WTC11 (cell line): ENCODE measurements at regions not wholly inside any gene's neighbourhood (a gene's known extent, or its start where the extent isn't known, plus 50 kb on each side); places are given as distances from the start of the nearest gene placed in this dataset.

Experiments
- ATAC-seq: fragments of 200-7000 bp; cut with Tn5 transposase; 2 replicates; pipeline ENCODE4 v1.10.0; 2021; ENCODE audit warnings: mild to moderate bottlenecking, moderate library complexity
- CTCF ChIA-PET: fragments of 300-600 bp; sonication (Branson Sonifier 250); formaldehyde crosslinking; loops from one replicate; lab custom pipeline; 2021; ENCODE audit warnings: antibody characterized with exemption; lab: Charles Lee
- POLR2A ChIA-PET: fragments of 350-600 bp; sonication (Branson Sonifier 250); formaldehyde crosslinking; loops from one replicate; lab custom pipeline; 2021; ENCODE audit warnings: antibody characterized with exemption; lab: Charles Lee
- DNase-seq: peaks from one replicate; pipeline ENCODE4 v3.0.0; 2021; ENCODE audit warnings: low spot score
- H3K27ac Mint-ChIP-seq: 2 replicates; pipeline ENCODE4 v1.8.0; 2021; ENCODE audit warnings: mixed read lengths
- H3K27me3 Mint-ChIP-seq: 2 replicates; pipeline ENCODE4 v1.8.0; 2021; ENCODE audit warnings: low read depth, mild to moderate bottlenecking, moderate library complexity, mixed read lengths
- H3K36me3 Mint-ChIP-seq: 2 replicates; pipeline ENCODE4 v1.8.0; 2021; ENCODE audit warnings: mixed read lengths
- H3K4me1 Mint-ChIP-seq: 2 replicates; pipeline ENCODE4 v1.8.0; 2022; ENCODE audit warnings: mixed read lengths
- H3K4me3 Mint-ChIP-seq: 2 replicates; pipeline ENCODE4 v1.8.0; 2021; ENCODE audit warnings: mild to moderate bottlenecking, moderate library complexity, mixed read lengths
- H3K9me3 Mint-ChIP-seq: 2 replicates; pipeline ENCODE4 v1.8.0; 2021; ENCODE audit warnings: mixed read lengths
- E2F4 ChIP-seq: sonication (generic); formaldehyde crosslinking; IDR thresholded peaks from 2 replicates; pipeline ENCODE4 v1.8.1; 2022; ENCODE audit warnings: low read depth, mild to moderate bottlenecking, moderate library complexity, missing genetic modification reagents, borderline replicate concordance
- ESRRA ChIP-seq: sonication (generic); formaldehyde crosslinking; IDR thresholded peaks from 2 replicates; pipeline ENCODE4 v1.8.1; 2022; ENCODE audit warnings: mild to moderate bottlenecking, missing genetic modification reagents, borderline replicate concordance
- FOXP4 ChIP-seq: sonication (generic); formaldehyde crosslinking; IDR thresholded peaks from 2 replicates; pipeline ENCODE4 v1.8.0; 2022; ENCODE audit warnings: mild to moderate bottlenecking, missing genetic modification reagents
- NR1H2 ChIP-seq: sonication (generic); formaldehyde crosslinking; IDR thresholded peaks from 2 replicates; pipeline ENCODE4 v1.9.0; 2021; ENCODE audit warnings: mild to moderate bottlenecking, moderate library complexity, missing genetic modification reagents
- STAT6 ChIP-seq: sonication (generic); formaldehyde crosslinking; conservative IDR thresholded peaks from 2 replicates; pipeline ENCODE4 v1.8.1; 2023; ENCODE audit warnings: mild to moderate bottlenecking, low read depth, missing genetic modification reagents, moderate library complexity
- TEAD1 ChIP-seq: sonication (generic); formaldehyde crosslinking; IDR thresholded peaks from 2 replicates; pipeline ENCODE4 v1.8.0; 2022; ENCODE audit warnings: mild to moderate bottlenecking, missing genetic modification reagents
- USF2 ChIP-seq: sonication (generic); formaldehyde crosslinking; IDR thresholded peaks from 2 replicates; pipeline ENCODE4 v1.8.1; 2023; ENCODE audit warnings: mild to moderate bottlenecking, missing genetic modification reagents, moderate library complexity
- ZNF416 ChIP-seq: fragments of 250-450 bp; sonication (Bioruptor Pico); IDR thresholded peaks from 2 replicates; pipeline ENCODE4 v1.9.0; 2021; ENCODE audit warnings: mild to moderate bottlenecking, inconsistent platforms
- TF ChIP-seq, protein P1 (sequence below): sonication (generic); formaldehyde crosslinking; IDR thresholded peaks from 2 replicates; pipeline ENCODE4 v1.8.0; 2022; ENCODE audit warnings: mild to moderate bottlenecking, missing genetic modification reagents
- TF ChIP-seq, protein P2 (sequence below): sonication (generic); formaldehyde crosslinking; IDR thresholded peaks from 2 replicates; pipeline ENCODE4 v1.8.1; 2022; ENCODE audit warnings: mild to moderate bottlenecking, moderate library complexity, missing genetic modification reagents

DNA sequence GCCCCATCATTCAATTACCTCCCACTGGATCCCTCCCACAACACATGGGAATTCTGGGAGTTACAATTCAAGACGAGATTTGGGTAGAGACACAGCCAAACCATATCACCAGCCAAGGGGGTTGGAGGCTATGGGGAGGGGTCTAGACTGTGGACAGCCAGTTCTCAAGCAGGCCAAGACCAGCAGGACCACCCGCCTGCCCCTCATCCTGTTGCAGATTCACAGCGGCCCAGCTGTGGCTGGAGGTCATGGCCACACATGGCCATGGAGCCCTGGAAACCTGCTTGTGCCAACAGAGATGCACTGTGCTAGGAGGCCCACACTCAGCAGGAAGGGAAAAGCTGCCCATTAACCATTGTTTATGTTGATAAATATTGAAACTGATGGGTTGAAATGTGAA is 240.5 kb downstream of the TTLL2 start:
- CTCF ChIA-PET: no interaction called here
- 0 out of 2 replicates have a peak, but pooled peaks cover 3% of the 10 kb centered on the region for H3K9me3 Mint-ChIP-seq
- no peaks in the 10 kb centered on the region for H3K4me1 Mint-ChIP-seq

GRCh38 chr6:167565884-167566599 is 241.2 kb downstream of the TTLL2 start:
- POLR2A ChIA-PET: no interaction called here
- no peak for DNase-seq
- no peak overlapping the region for H3K27ac Mint-ChIP-seq
- TF ChIP-seq FOXP4 (CRISPR knock-in tag) (no peak), TEAD1 (CRISPR knock-in tag) (no peak), USF2 (CRISPR knock-in tag) (peak; percentile 46; the same call in 1 of the 2 replicates)
- TF ChIP-seq, protein P1, sequence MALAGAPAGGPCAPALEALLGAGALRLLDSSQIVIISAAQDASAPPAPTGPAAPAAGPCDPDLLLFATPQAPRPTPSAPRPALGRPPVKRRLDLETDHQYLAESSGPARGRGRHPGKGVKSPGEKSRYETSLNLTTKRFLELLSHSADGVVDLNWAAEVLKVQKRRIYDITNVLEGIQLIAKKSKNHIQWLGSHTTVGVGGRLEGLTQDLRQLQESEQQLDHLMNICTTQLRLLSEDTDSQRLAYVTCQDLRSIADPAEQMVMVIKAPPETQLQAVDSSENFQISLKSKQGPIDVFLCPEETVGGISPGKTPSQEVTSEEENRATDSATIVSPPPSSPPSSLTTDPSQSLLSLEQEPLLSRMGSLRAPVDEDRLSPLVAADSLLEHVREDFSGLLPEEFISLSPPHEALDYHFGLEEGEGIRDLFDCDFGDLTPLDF (CRISPR knock-in tag): no peak
- TF ChIP-seq, all 79 proteins: peak for 1
- no peak; the same call in 1 of the 2 replicates for ATAC-seq
- CTCF ChIA-PET: no interaction called here
- Mint-ChIP-seq H3K4me1 (no peaks in the 10 kb centered on the region), H3K9me3 (0 out of 2 replicates have a peak, but pooled peaks cover 3% of the 10 kb centered on the region), H3K27me3 (0 out of 2 replicates have a peak, but pooled peaks cover 3% of the 10 kb centered on the region), H3K36me3 (no peaks in the 10 kb centered on the region), H3K4me3 (no peak overlapping the region)

More for the DNA sequence above, 240.5 kb downstream of the TTLL2 start:
- ATAC-seq: no peak
- no peak for DNase-seq
- Mint-ChIP-seq H3K27me3 (0 out of 2 replicates have a peak, but pooled peaks cover 3% of the 10 kb centered on the region), H3K4me3 (no peak overlapping the region)
- TF ChIP-seq STAT6 (no peak), ESRRA (CRISPR knock-in tag) (no peak), E2F4 (CRISPR knock-in tag) (no peak), NR1H2 (CRISPR knock-in tag) (no peak), ZNF416 (CRISPR knock-in tag) (no peak)
- TF ChIP-seq, protein P2, sequence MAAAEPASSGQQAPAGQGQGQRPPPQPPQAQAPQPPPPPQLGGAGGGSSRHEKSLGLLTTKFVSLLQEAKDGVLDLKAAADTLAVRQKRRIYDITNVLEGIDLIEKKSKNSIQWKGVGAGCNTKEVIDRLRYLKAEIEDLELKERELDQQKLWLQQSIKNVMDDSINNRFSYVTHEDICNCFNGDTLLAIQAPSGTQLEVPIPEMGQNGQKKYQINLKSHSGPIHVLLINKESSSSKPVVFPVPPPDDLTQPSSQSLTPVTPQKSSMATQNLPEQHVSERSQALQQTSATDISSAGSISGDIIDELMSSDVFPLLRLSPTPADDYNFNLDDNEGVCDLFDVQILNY (CRISPR knock-in tag): no peak
- TF ChIP-seq, protein P1 (CRISPR knock-in tag): no peak
- TF ChIP-seq, all 79 proteins: peak for 0
- POLR2A ChIA-PET: no interaction called here
- Mint-ChIP-seq H3K36me3 (no peaks in the 10 kb centered on the region), H3K27ac (no peak overlapping the region)
